HEK293 (cell line): ENCODE measurements at regions not wholly inside any gene's neighbourhood (a gene's known extent, or its start where the extent isn't known, plus 50 kb on each side); places are given as distances from the start of the nearest gene placed in this dataset.

Experiments
- CTCF ChIA-PET: fragments of 350-600 bp; formaldehyde crosslinking; extraction: SDS; loops from one replicate; lab custom pipeline; 2021; ENCODE audit warnings: antibody characterized with exemption; lab: Yijun Ruan, JAX
- POLR2A ChIA-PET: fragments of 300-600 bp; formaldehyde crosslinking; extraction: SDS; loops from one replicate; lab custom pipeline; 2020; ENCODE audit warnings: antibody characterized with exemption, inconsistent platforms; lab: Yijun Ruan, JAX
- H3K27ac ChIP-seq: fragments of 200-500 bp; sonication (Bioruptor generic); 2 replicates; pipeline ENCODE4 v1.5.1; 2014; ENCODE audit warnings: low read depth, low read length, control low read depth, inconsistent platforms; ENCODE audit errors: extremely low read depth
- H3K36me3 ChIP-seq, 2 experiments: fragments of 200-500 bp in 1 of 2; sonication (Bioruptor generic) in 1 of 2; 1 replicate in 1 of 2; 2 replicates in 1 of 2; pipeline ENCODE4 v1.5.1; 2014 to 2017; ENCODE audit warnings: inconsistent platforms in 2 of 2, low read length in 2 of 2; ENCODE audit not compliant: control insufficient read depth in 2 of 2, insufficient read depth in 1 of 2
- H3K4me1 ChIP-seq: fragments of 200-500 bp; sonication (Bioruptor generic); 2 replicates; pipeline ENCODE4 v1.5.1; 2014; ENCODE audit warnings: mild to moderate bottlenecking, low read length, inconsistent platforms; ENCODE audit not compliant: control insufficient read depth, insufficient read depth
- H3K4me3 ChIP-seq: 2 replicates; pipeline ENCODE4 v1.5.1; 2011; ENCODE audit warnings: low read depth, mild to moderate bottlenecking, control low read depth, low read length, moderate library complexity
- H3K9me3 ChIP-seq: fragments of 200-500 bp; sonication (Bioruptor generic); 2 replicates; pipeline ENCODE4 v1.5.1; 2014; ENCODE audit warnings: low read depth, low read length, inconsistent platforms; ENCODE audit not compliant: control insufficient read depth, insufficient read depth
- SP3 ChIP-seq: fragments of 450-650 bp; formaldehyde crosslinking; IDR thresholded peaks from 2 replicates; pipeline ENCODE4 v1.5.1; 2016; ENCODE audit warnings: missing biosample characterization, missing genetic modification characterization
- ZBTB6 ChIP-seq: fragments of 450-650 bp; formaldehyde crosslinking; IDR thresholded peaks from 2 replicates; pipeline ENCODE4 v1.5.1; 2017; ENCODE audit warnings: missing biosample characterization, missing genetic modification characterization
- ZFHX2 ChIP-seq: fragments of 450-650 bp; formaldehyde crosslinking; conservative IDR thresholded peaks from 2 replicates; pipeline ENCODE4 v1.5.1; 2016; ENCODE audit warnings: missing biosample characterization, missing genetic modification characterization
- ZFP3 ChIP-seq: fragments of 450-650 bp; formaldehyde crosslinking; IDR thresholded peaks from 2 replicates; pipeline ENCODE4 v1.5.1; 2016; ENCODE audit warnings: low read depth, missing biosample characterization, missing genetic modification characterization
- ZNF133 ChIP-seq: fragments of 450-650 bp; formaldehyde crosslinking; IDR thresholded peaks from 2 replicates; pipeline ENCODE4 v1.5.1; 2016; ENCODE audit warnings: missing biosample characterization, missing genetic modification characterization
- ZNF138 ChIP-seq: fragments of 450-650 bp; formaldehyde crosslinking; IDR thresholded peaks from 2 replicates; pipeline ENCODE4 v1.5.1; 2016; ENCODE audit warnings: missing biosample characterization, missing genetic modification characterization, borderline replicate concordance
- ZNF146 ChIP-seq: fragments of 450-650 bp; formaldehyde crosslinking; IDR thresholded peaks from 2 replicates; pipeline ENCODE4 v1.5.1; 2016; ENCODE audit warnings: missing biosample characterization, missing genetic modification characterization
- ZNF211 ChIP-seq: fragments of 450-650 bp; formaldehyde crosslinking; IDR thresholded peaks from 2 replicates; pipeline ENCODE4 v1.5.1; 2016; ENCODE audit warnings: low read depth, missing biosample characterization, missing genetic modification characterization
- ZNF274 ChIP-seq, 2 experiments: fragments of 200-500 bp in 1 of 2; fragments of 450-650 bp in 1 of 2; sonication (Bioruptor generic) in 1 of 2; formaldehyde crosslinking in 1 of 2; IDR thresholded peaks; 2 replicates each; pipeline versions ENCODE4 v1.5.1 to v1.6.1; 2014 to 2016; ENCODE audit warnings: borderline replicate concordance in 1 of 2, inconsistent platforms in 1 of 2, low read length in 1 of 2, missing biosample characterization in 1 of 2, missing genetic modification characterization in 1 of 2
- ZNF341 ChIP-seq: fragments of 450-650 bp; formaldehyde crosslinking; IDR thresholded peaks from 2 replicates; pipeline ENCODE4; 2016; ENCODE audit warnings: low read depth, missing biosample characterization, missing genetic modification characterization
- ZNF394 ChIP-seq: fragments of 450-650 bp; formaldehyde crosslinking; IDR thresholded peaks from 2 replicates; pipeline ENCODE4 v1.5.1; 2016; ENCODE audit warnings: missing biosample characterization, missing genetic modification characterization, mild to moderate bottlenecking, moderate library complexity, borderline replicate concordance
- ZNF398 ChIP-seq: fragments of 450-650 bp; formaldehyde crosslinking; IDR thresholded peaks from 2 replicates; pipeline ENCODE4 v1.5.1; 2017; ENCODE audit warnings: missing biosample characterization, missing genetic modification characterization
- ZNF501 ChIP-seq: fragments of 450-650 bp; formaldehyde crosslinking; IDR thresholded peaks from 2 replicates; pipeline ENCODE4 v1.5.1; 2016; ENCODE audit warnings: missing biosample characterization, missing genetic modification characterization
- ZNF561 ChIP-seq: fragments of 450-650 bp; IDR thresholded peaks from 2 replicates; pipeline ENCODE4 v1.5.1; 2018; ENCODE audit warnings: missing biosample characterization, missing genetic modification characterization, borderline replicate concordance
- ZNF610 ChIP-seq: fragments of 450-650 bp; formaldehyde crosslinking; IDR thresholded peaks from 2 replicates; pipeline ENCODE4 v1.5.1; 2016; ENCODE audit warnings: missing biosample characterization, missing genetic modification characterization, borderline replicate concordance
- ZNF629 ChIP-seq: fragments of 450-650 bp; formaldehyde crosslinking; IDR thresholded peaks from 2 replicates; pipeline ENCODE4 v1.5.1; 2017; ENCODE audit warnings: missing biosample characterization, missing genetic modification characterization
- ZNF747 ChIP-seq: fragments of 450-650 bp; formaldehyde crosslinking; IDR thresholded peaks from 2 replicates; pipeline ENCODE4 v1.5.1; 2016; ENCODE audit warnings: missing biosample characterization, missing genetic modification characterization
- ZNF768 ChIP-seq: fragments of 450-650 bp; formaldehyde crosslinking; IDR thresholded peaks from 2 replicates; pipeline ENCODE4 v1.5.1; 2018; ENCODE audit warnings: missing biosample characterization, mild to moderate bottlenecking, missing genetic modification characterization
- ZSCAN23 ChIP-seq: fragments of 450-650 bp; formaldehyde crosslinking; IDR thresholded peaks from 2 replicates; pipeline ENCODE4 v1.5.1; 2016; ENCODE audit warnings: missing biosample characterization, missing genetic modification characterization
- TF ChIP-seq, protein P1 (sequence below): fragments of 450-650 bp; formaldehyde crosslinking; IDR thresholded peaks from 2 replicates; pipeline ENCODE4 v1.5.1; 2016; ENCODE audit warnings: missing biosample characterization, missing genetic modification characterization
- TF ChIP-seq, protein P2 (sequence below): fragments of 450-650 bp; formaldehyde crosslinking; IDR thresholded peaks from 2 replicates; pipeline ENCODE4 v1.5.1; 2016; ENCODE audit warnings: missing biosample characterization, missing genetic modification characterization, borderline replicate concordance

GRCh38 chr16:85486256-85486915 is 126.7 kb upstream of the GSE1 start:
- Histone ChIP-seq H3K27ac (no peak overlapping the region), H3K9me3 (no peaks in the 10 kb centered on the region), H3K36me3 (no peaks in the 10 kb centered on the region), H3K4me3 (no peak overlapping the region), H3K4me1 (no peaks in the 10 kb centered on the region)
- TF ChIP-seq ZNF629 (tag by site-specific recombination) (no peak), ZNF341 (no peak), ZNF133 (tag by site-specific recombination) (no peak), ZNF211 (tag by site-specific recombination) (no peak), ZSCAN23 (tag by site-specific recombination) (no peak), ZNF747 (tag by site-specific recombination) (no peak), ZNF610 (tag by site-specific recombination) (no peak), ZNF561 (tag by site-specific recombination) (no peak), ZNF768 (tag by site-specific recombination) (no peak), ZNF274 (IDR thresholded peaks at IDR 0.05; ENCODE audit: low read length) (no peak), ZNF274 (tag by site-specific recombination; IDR thresholded peaks at IDR 0.05; ENCODE audit: borderline replicate concordance) (no peak), ZNF146 (tag by site-specific recombination) (no peak), SP3 (tag by site-specific recombination) (no peak), ZFHX2 (tag by site-specific recombination) (no peak), ZNF138 (tag by site-specific recombination) (no peak), ZNF398 (tag by site-specific recombination) (no peak), ZNF501 (no peak), ZNF394 (tag by site-specific recombination) (no peak)
- TF ChIP-seq, protein P1, sequence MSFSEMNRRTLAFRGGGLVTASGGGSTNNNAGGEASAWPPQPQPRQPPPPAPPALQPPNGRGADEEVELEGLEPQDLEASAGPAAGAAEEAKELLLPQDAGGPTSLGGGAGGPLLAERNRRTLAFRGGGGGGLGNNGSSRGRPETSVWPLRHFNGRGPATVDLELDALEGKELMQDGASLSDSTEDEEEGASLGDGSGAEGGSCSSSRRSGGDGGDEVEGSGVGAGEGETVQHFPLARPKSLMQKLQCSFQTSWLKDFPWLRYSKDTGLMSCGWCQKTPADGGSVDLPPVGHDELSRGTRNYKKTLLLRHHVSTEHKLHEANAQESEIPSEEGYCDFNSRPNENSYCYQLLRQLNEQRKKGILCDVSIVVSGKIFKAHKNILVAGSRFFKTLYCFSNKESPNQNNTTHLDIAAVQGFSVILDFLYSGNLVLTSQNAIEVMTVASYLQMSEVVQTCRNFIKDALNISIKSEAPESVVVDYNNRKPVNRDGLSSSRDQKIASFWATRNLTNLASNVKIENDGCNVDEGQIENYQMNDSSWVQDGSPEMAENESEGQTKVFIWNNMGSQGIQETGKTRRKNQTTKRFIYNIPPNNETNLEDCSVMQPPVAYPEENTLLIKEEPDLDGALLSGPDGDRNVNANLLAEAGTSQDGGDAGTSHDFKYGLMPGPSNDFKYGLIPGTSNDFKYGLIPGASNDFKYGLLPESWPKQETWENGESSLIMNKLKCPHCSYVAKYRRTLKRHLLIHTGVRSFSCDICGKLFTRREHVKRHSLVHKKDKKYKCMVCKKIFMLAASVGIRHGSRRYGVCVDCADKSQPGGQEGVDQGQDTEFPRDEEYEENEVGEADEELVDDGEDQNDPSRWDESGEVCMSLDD (tag by site-specific recombination) = no peak
- ChIA-PET POLR2A (no interaction called here), CTCF (no interaction called here)

DNA sequence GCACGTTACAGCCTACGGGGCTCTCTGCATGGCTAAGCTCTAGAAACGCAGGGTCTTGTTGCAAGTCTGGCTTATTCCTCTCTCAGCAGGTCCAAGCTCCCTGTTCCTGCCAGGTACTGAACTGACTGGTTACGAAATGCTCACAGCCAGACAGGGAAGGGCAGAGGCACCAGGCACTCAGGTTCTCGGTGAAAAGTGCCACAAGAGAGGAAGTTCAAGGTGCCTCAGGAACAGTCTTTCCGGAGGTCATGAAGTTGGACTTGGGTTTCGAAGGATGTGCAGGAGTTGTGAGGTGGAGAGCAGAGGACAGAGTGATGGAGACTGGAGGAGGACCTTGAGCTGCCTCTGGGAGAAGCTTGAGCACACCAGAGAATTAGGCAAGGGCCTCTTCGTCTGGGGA is 124.7 kb upstream of the GSE1 start:
- ChIA-PET CTCF (interaction anchor here (0.7 to 1.2 kb wide), 3 partner anchors 65 to 125 kb away, joined by 3 to 4 read pairs (median 3); partner anchors contain the start of gene GSE1), POLR2A (no interaction called here)
- Histone ChIP-seq H3K27ac (no peak overlapping the region), H3K9me3 (no peaks in the 10 kb centered on the region), H3K4me1 (no peaks in the 10 kb centered on the region), H3K4me3 (no peak overlapping the region), H3K36me3 (no peaks in the 10 kb centered on the region)
- TF ChIP-seq ZBTB6 (tag by site-specific recombination) (peak; percentile 87; the same call in 1 of the 2 replicates), ZFP3 (tag by site-specific recombination) (peak; percentile 83)
- TF ChIP-seq, protein P2, sequence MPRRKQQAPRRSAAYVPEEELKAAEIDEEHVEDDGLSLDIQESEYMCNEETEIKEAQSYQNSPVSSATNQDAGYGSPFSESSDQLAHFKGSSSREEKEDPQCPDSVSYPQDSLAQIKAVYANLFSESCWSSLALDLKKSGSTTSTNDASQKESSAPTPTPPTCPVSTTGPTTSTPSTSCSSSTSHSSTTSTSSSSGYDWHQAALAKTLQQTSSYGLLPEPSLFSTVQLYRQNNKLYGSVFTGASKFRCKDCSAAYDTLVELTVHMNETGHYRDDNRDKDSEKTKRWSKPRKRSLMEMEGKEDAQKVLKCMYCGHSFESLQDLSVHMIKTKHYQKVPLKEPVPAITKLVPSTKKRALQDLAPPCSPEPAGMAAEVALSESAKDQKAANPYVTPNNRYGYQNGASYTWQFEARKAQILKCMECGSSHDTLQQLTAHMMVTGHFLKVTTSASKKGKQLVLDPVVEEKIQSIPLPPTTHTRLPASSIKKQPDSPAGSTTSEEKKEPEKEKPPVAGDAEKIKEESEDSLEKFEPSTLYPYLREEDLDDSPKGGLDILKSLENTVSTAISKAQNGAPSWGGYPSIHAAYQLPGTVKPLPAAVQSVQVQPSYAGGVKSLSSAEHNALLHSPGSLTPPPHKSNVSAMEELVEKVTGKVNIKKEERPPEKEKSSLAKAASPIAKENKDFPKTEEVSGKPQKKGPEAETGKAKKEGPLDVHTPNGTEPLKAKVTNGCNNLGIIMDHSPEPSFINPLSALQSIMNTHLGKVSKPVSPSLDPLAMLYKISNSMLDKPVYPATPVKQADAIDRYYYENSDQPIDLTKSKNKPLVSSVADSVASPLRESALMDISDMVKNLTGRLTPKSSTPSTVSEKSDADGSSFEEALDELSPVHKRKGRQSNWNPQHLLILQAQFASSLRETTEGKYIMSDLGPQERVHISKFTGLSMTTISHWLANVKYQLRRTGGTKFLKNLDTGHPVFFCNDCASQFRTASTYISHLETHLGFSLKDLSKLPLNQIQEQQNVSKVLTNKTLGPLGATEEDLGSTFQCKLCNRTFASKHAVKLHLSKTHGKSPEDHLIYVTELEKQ (tag by site-specific recombination) = no peak
